AG09309 (cell line): ENCODE measurements at regions not wholly inside any gene's neighbourhood (a gene's known extent, or its start where the extent isn't known, plus 50 kb on each side); places are given as distances from the start of the nearest gene placed in this dataset.

Experiments used
- DNase-seq: peaks from one replicate; pipeline ENCODE4 v3.0.0-alpha.2; 2010; ENCODE audit warnings: low read depth
- H3K4me3 ChIP-seq: 2 replicates; pipeline ENCODE4 v1.5.1; 2011; ENCODE audit warnings: mild to moderate bottlenecking, low read depth, low read length, moderate library complexity; ENCODE audit not compliant: control insufficient read depth
- TF ChIP-seq, protein P1 (sequence below): IDR thresholded peaks from 2 replicates; pipeline ENCODE4 v1.5.1; 2011; ENCODE audit warnings: mild to moderate bottlenecking, low read depth, low read length, inconsistent platforms; ENCODE audit not compliant: insufficient read depth, control insufficient read depth; ENCODE audit errors: missing control alignments

DNA sequence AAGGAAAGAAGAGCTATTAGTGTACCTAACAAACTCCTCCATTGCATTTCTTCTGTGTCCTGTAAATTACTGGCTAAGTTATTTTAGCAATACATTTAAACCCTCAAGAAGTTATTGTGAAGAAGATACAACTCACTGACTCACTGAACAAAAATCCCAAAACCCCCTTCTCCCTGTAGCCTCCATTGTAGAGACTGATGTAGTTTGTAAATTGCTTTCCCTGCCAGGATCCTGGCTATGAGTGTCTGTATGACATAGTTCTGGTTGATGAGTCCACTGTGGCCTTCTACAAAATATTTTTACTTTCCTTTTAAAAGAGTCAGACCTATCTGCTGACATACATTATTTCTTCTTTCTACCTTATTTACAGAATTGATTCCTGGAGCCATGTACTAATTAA, 155.6 kb downstream of the SLC6A15 start:
- no peak overlapping the region for H3K4me3 ChIP-seq
- peak; percentile 54 for DNase-seq
- TF ChIP-seq, protein P1, sequence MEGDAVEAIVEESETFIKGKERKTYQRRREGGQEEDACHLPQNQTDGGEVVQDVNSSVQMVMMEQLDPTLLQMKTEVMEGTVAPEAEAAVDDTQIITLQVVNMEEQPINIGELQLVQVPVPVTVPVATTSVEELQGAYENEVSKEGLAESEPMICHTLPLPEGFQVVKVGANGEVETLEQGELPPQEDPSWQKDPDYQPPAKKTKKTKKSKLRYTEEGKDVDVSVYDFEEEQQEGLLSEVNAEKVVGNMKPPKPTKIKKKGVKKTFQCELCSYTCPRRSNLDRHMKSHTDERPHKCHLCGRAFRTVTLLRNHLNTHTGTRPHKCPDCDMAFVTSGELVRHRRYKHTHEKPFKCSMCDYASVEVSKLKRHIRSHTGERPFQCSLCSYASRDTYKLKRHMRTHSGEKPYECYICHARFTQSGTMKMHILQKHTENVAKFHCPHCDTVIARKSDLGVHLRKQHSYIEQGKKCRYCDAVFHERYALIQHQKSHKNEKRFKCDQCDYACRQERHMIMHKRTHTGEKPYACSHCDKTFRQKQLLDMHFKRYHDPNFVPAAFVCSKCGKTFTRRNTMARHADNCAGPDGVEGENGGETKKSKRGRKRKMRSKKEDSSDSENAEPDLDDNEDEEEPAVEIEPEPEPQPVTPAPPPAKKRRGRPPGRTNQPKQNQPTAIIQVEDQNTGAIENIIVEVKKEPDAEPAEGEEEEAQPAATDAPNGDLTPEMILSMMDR, result no peak

GRCh38 chr12:84745127-84745526, 167.5 kb downstream of the SLC6A15 start:
- H3K4me3 ChIP-seq, result no peak overlapping the region
- no peak for DNase-seq
- TF ChIP-seq, protein P1, result no peak

- TF ChIP-seq, protein P1, result no peak
- no peak overlapping the region for H3K4me3 ChIP-seq
- DNase-seq, result no peak
Measured at GRCh38 chr12:84741692-84742091, 170.9 kb downstream of the SLC6A15 start.

GRCh38 chr12:84741031-84741430, 171.6 kb downstream of the SLC6A15 start:
- TF ChIP-seq, protein P1, result no peak
- no peak overlapping the region for H3K4me3 ChIP-seq
- no peak for DNase-seq

DNA sequence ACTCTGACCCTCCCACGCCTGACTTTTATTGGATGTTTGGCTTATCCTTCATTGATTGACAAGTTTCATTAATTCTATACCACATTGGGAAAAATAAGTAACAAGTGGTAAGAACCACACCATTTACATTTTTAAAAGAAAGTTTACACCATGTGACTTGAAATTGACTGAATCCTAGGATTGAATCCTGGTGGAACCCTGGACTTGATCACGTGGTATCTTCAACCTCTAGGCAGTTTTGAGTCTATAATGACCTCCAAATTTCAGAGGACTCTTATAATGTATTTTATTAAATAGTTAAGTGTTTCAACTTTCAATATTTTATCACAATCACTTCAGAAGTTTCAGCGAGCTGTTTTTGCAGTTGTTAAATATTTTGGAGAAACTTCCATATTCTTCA, 172.0 kb downstream of the SLC6A15 start:
- TF ChIP-seq, protein P1, result no peak
- DNase-seq, result no peak
- no peak overlapping the region for H3K4me3 ChIP-seq

DNA sequence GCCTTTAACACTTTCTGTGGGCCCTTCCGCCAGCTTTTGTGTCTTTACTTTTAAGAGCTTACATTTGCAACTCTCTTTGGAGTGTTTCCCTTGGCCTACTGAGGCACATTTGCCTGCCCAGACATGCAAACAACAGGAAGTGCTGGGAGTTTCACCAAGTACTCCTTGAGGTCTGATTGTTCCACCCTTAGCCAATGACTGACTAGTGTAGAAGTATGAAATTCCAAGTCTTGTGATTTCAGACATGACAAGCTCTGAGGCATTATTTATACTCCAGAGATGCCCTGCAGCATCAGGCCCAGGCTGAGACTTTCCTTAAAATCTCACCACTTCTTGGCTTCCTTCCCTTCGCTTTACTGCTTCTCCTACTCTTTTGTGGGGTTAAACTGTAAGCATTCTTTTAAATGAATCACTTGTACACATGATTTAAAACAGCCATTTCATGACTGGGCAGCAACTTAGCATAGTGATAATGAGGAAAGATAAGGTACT, 174.1 kb downstream of the SLC6A15 start:
- no peak overlapping the region for H3K4me3 ChIP-seq
- TF ChIP-seq, protein P1, result no peak
- peak; percentile 92 for DNase-seq
